ENCODE measurements at regions not wholly inside any gene's neighbourhood (a gene's known extent, or its start where the extent isn't known, plus 50 kb on each side); places are given as distances from the start of the nearest gene placed in this dataset.

- TF ChIP-seq CTCF (IDR thresholded peaks at IDR 0.05; ENCODE audit: borderline replicate concordance, extremely low read depth, low read length, poor library complexity, severe bottlenecking) (no peak), EZH2 (IDR thresholded peaks at IDR 0.05; ENCODE audit: borderline replicate concordance, low read depth, low read length, severe bottlenecking) (no peak)
Observed at GRCh38 chr3:102545276-102545675, 110.5 kb downstream of the ZPLD1 start.
